GM12875 (cell line): ENCODE measurements at regions not wholly inside any gene's neighbourhood (a gene's known extent, or its start where the extent isn't known, plus 50 kb on each side); places are given as distances from the start of the nearest gene placed in this dataset.

Experiments
- H3K4me3 ChIP-seq: one replicate; pipeline ENCODE4 v1.5.1; 2011; ENCODE audit warnings: low read depth, low read length, control low read depth
- CTCF ChIP-seq: IDR thresholded peaks from 2 replicates; pipeline ENCODE4 v1.5.1; 2011; ENCODE audit warnings: low read depth, mild to moderate bottlenecking, control low read depth, inconsistent platforms, low read length, moderate library complexity, borderline replicate concordance; ENCODE audit not compliant: insufficient read depth

DNA sequence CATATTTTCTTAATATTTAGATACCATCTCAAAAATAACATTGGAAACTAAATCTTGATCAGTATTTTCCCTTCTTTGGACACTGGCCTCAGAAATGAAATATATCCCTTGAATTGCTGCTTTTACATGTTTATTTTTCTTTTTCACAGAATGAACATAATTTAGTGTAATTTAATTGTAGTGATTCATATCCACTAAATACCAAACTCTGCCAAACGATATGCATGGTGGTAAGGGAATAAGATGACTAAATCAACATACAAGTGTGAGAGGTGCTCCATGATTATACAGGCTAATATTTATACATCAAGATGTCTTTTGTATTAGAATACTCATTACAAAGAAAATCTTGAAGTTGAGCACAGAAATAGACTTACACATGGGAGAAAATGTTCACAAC is 216.8 kb upstream of the PACRGL start:
- H3K4me3 ChIP-seq: no peak overlapping the region
- TF ChIP-seq CTCF: no peak

DNA sequence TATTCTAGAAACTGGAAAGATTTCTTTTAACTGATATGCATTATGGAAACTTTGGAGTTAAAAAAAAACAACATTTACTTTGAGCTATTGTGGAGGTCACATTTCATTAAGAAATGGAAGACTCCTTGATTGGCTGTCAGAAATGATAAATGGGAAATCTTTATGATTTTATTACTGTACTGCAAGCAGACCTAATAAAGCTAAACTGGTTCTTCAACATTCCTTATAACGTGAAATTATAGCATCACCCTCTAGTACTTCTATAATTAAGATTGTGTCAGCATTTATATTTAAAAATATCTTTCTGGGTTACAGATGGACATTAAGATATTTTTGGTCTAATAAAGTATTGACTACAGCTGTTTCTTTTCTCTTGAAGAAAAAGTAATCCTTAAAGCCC is 213.8 kb upstream of the PACRGL start:
- H3K4me3 ChIP-seq: no peak overlapping the region
- TF ChIP-seq CTCF: no peak

GRCh38 chr4:20487446-20487845 is 212.8 kb upstream of the PACRGL start:
- no peak overlapping the region for H3K4me3 ChIP-seq

GRCh38 chr4:20487852-20488251 is 212.4 kb upstream of the PACRGL start:
- H3K4me3 ChIP-seq: no peak overlapping the region
- TF ChIP-seq CTCF: no peak

More at GRCh38 chr4:20487446-20487845, 212.8 kb upstream of the PACRGL start:
- TF ChIP-seq CTCF: no peak

- H3K4me3 ChIP-seq: no peak overlapping the region
- TF ChIP-seq CTCF: no peak
Measured at GRCh38 chr4:20490734-20491133, 209.5 kb upstream of the PACRGL start.

- no peak overlapping the region for H3K4me3 ChIP-seq
- no peak for TF ChIP-seq CTCF
Measured at GRCh38 chr4:20493761-20494353, 206.4 kb upstream of the PACRGL start.

DNA sequence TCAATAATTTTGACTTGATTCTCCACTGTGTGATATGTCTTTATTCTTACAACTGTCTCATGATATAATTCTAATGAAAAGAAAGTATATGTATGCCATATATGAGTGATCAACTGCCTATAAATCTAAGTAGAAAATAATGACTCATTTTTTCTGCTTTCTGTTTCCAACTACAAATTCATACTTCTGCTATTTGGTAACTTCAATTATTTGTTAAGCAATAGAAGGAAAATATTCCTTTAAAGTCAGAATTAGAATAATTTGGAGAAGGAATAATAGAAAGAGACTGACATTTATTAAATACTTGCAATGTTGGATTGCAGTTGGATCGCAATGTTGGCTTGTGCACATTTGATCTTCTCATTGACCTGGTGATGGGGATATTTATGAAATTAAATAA is 204.2 kb upstream of the PACRGL start:
- H3K4me3 ChIP-seq: no peak overlapping the region
- TF ChIP-seq CTCF: no peak
